WTC11 (cell line): ENCODE measurements at regions not wholly inside any gene's neighbourhood (a gene's known extent, or its start where the extent isn't known, plus 50 kb on each side); places are given as distances from the start of the nearest gene placed in this dataset.

Source experiments
- ATAC-seq: fragments of 200-7000 bp; cut with Tn5 transposase; 2 replicates; pipeline ENCODE4 v1.10.0; 2021; ENCODE audit warnings: mild to moderate bottlenecking, moderate library complexity
- CTCF ChIA-PET: fragments of 300-600 bp; sonication (Branson Sonifier 250); formaldehyde crosslinking; loops from one replicate; lab custom pipeline; 2021; ENCODE audit warnings: antibody characterized with exemption; lab: Charles Lee
- POLR2A ChIA-PET: fragments of 350-600 bp; sonication (Branson Sonifier 250); formaldehyde crosslinking; loops from one replicate; lab custom pipeline; 2021; ENCODE audit warnings: antibody characterized with exemption; lab: Charles Lee
- DNase-seq: peaks from one replicate; pipeline ENCODE4 v3.0.0; 2021; ENCODE audit warnings: low spot score
- H3K27ac Mint-ChIP-seq: 2 replicates; pipeline ENCODE4 v1.8.0; 2021; ENCODE audit warnings: mixed read lengths
- H3K27me3 Mint-ChIP-seq: 2 replicates; pipeline ENCODE4 v1.8.0; 2021; ENCODE audit warnings: low read depth, mild to moderate bottlenecking, moderate library complexity, mixed read lengths
- H3K36me3 Mint-ChIP-seq: 2 replicates; pipeline ENCODE4 v1.8.0; 2021; ENCODE audit warnings: mixed read lengths
- H3K4me1 Mint-ChIP-seq: 2 replicates; pipeline ENCODE4 v1.8.0; 2022; ENCODE audit warnings: mixed read lengths
- H3K4me3 Mint-ChIP-seq: 2 replicates; pipeline ENCODE4 v1.8.0; 2021; ENCODE audit warnings: mild to moderate bottlenecking, moderate library complexity, mixed read lengths
- H3K9me3 Mint-ChIP-seq: 2 replicates; pipeline ENCODE4 v1.8.0; 2021; ENCODE audit warnings: mixed read lengths
- ATF1 ChIP-seq: sonication (generic); formaldehyde crosslinking; IDR thresholded peaks from 2 replicates; pipeline ENCODE4 v1.8.1; 2023; ENCODE audit warnings: mild to moderate bottlenecking, moderate library complexity, missing genetic modification reagents
- ATF3 ChIP-seq: sonication (generic); formaldehyde crosslinking; conservative IDR thresholded peaks from 2 replicates; pipeline ENCODE4 v1.8.1; 2022; ENCODE audit warnings: mild to moderate bottlenecking, missing genetic modification reagents
- EMX1 ChIP-seq: fragments of 250-450 bp; sonication (Bioruptor Pico); IDR thresholded peaks from 2 replicates; pipeline ENCODE4 v1.8.0; 2021; ENCODE audit warnings: mild to moderate bottlenecking
- FOXK1 ChIP-seq: sonication (generic); formaldehyde crosslinking; IDR thresholded peaks from 2 replicates; pipeline ENCODE4 v1.8.0; 2022; ENCODE audit warnings: mild to moderate bottlenecking, moderate library complexity, missing genetic modification reagents
- GRHL2 ChIP-seq: fragments of 250-450 bp; sonication (Bioruptor Pico); IDR thresholded peaks from 2 replicates; pipeline ENCODE4 v1.8.0; 2022; ENCODE audit warnings: mild to moderate bottlenecking, moderate library complexity; ENCODE audit not compliant: insufficient replicate concordance, severe bottlenecking
- JUN ChIP-seq: sonication (generic); formaldehyde crosslinking; IDR thresholded peaks from 2 replicates; pipeline ENCODE4 v1.8.0; 2023; ENCODE audit warnings: mild to moderate bottlenecking, missing genetic modification reagents
- KAT7 ChIP-seq: sonication (generic); formaldehyde crosslinking; IDR thresholded peaks from 2 replicates; pipeline ENCODE4 v1.8.1; 2023; ENCODE audit warnings: missing genetic modification reagents, mild to moderate bottlenecking, borderline replicate concordance
- NR2C2 ChIP-seq: sonication (generic); formaldehyde crosslinking; IDR thresholded peaks from 2 replicates; pipeline ENCODE4 v1.8.0; 2022; ENCODE audit warnings: mild to moderate bottlenecking, missing genetic modification reagents
- OVOL2 ChIP-seq: fragments of 250-450 bp; sonication (Bioruptor Pico); IDR thresholded peaks from 2 replicates; pipeline ENCODE4 v1.9.0; 2021; ENCODE audit warnings: mild to moderate bottlenecking, borderline replicate concordance
- PREB ChIP-seq: sonication (generic); formaldehyde crosslinking; IDR thresholded peaks from 2 replicates; pipeline ENCODE4 v1.8.1; 2022; ENCODE audit warnings: mild to moderate bottlenecking, missing genetic modification reagents, moderate library complexity, borderline replicate concordance
- SOX15 ChIP-seq: fragments of 250-450 bp; sonication (Bioruptor Pico); IDR thresholded peaks from 2 replicates; pipeline ENCODE4 v1.9.0; 2021; ENCODE audit warnings: mild to moderate bottlenecking
- SP1 ChIP-seq: sonication (generic); formaldehyde crosslinking; conservative IDR thresholded peaks from 2 replicates; pipeline ENCODE4 v1.8.1; 2022; ENCODE audit warnings: missing genetic modification reagents
- ZBTB21 ChIP-seq: sonication (generic); formaldehyde crosslinking; IDR thresholded peaks from 2 replicates; pipeline ENCODE4 v1.8.1; 2023; ENCODE audit warnings: mild to moderate bottlenecking, missing genetic modification reagents, borderline replicate concordance
- ZNF138 ChIP-seq: sonication (generic); formaldehyde crosslinking; conservative IDR thresholded peaks from 2 replicates; pipeline ENCODE4 v1.8.1; 2022; ENCODE audit warnings: mild to moderate bottlenecking, moderate library complexity, missing genetic modification reagents
- ZNF219 ChIP-seq: sonication (generic); formaldehyde crosslinking; IDR thresholded peaks from 2 replicates; pipeline ENCODE4 v1.8.0; 2023; ENCODE audit warnings: missing genetic modification reagents, mild to moderate bottlenecking, borderline replicate concordance
- ZNF317 ChIP-seq: sonication (generic); formaldehyde crosslinking; IDR thresholded peaks from 2 replicates; pipeline ENCODE4 v1.8.1; 2023; ENCODE audit warnings: low read depth, mild to moderate bottlenecking, moderate library complexity, missing genetic modification reagents, borderline replicate concordance
- ZNF512 ChIP-seq: sonication (generic); formaldehyde crosslinking; IDR thresholded peaks from 2 replicates; pipeline ENCODE4 v1.8.1; 2022; ENCODE audit warnings: missing genetic modification reagents, borderline replicate concordance
- ZNF671 ChIP-seq: fragments of 250-450 bp; sonication (Bioruptor Pico); IDR thresholded peaks from 2 replicates; pipeline ENCODE4 v1.8.0; 2021; ENCODE audit warnings: mild to moderate bottlenecking
- TF ChIP-seq, protein P1 (sequence below): sonication (generic); formaldehyde crosslinking; IDR thresholded peaks from 2 replicates; pipeline ENCODE4 v1.8.1; 2022; ENCODE audit warnings: low read depth, missing genetic modification reagents, borderline replicate concordance
- TF ChIP-seq, protein P2 (sequence below): sonication (generic); formaldehyde crosslinking; IDR thresholded peaks from 2 replicates; pipeline ENCODE4 v1.8.1; 2023; ENCODE audit warnings: mild to moderate bottlenecking, moderate library complexity, missing genetic modification reagents
- TF ChIP-seq, protein P3 (sequence below): sonication (generic); formaldehyde crosslinking; IDR thresholded peaks from 2 replicates; pipeline ENCODE4 v1.8.1; 2023; ENCODE audit warnings: mild to moderate bottlenecking, missing genetic modification reagents, borderline replicate concordance
- TF ChIP-seq, protein P4 (sequence below): sonication (generic); formaldehyde crosslinking; IDR thresholded peaks from 2 replicates; pipeline ENCODE4 v1.8.0; 2023; ENCODE audit warnings: missing genetic modification reagents, mild to moderate bottlenecking, borderline replicate concordance

DNA sequence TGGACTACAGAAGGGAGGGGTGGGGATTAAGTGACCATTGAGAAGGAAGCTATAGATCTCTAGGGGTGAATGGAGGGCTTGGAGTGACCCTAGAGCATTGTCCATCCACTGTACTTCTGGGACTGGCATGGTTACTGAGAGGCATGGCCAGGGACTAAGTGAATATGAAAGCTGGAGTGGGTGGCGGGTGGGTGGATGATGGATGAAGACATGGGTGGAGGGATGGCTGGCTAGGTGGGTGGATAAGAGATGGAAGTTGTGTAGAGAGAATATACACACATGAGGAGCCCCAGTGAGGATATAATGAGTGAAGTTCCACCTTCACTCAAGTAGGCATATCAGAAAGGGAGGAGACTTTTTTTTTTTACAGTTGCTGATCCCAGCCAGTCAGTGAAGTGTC lies 65.5 kb upstream of the NRXN3 start:
- CTCF ChIA-PET: no interaction called here
- ATAC-seq (no peak), DNase-seq (no peak)
- no peak overlapping the region for H3K4me3 Mint-ChIP-seq
- POLR2A ChIA-PET: no interaction called here
- H3K4me1 Mint-ChIP-seq: peaks cover 4% of the 10 kb centered on the region
- no peaks in the 10 kb centered on the region for H3K36me3 Mint-ChIP-seq
- no peaks in the 10 kb centered on the region; the same call in 1 of the 2 replicates for H3K27me3 Mint-ChIP-seq
- TF ChIP-seq ZNF317 (CRISPR knock-in tag): no peak
- TF ChIP-seq OVOL2 (CRISPR knock-in tag): no peak
- TF ChIP-seq, protein P1, sequence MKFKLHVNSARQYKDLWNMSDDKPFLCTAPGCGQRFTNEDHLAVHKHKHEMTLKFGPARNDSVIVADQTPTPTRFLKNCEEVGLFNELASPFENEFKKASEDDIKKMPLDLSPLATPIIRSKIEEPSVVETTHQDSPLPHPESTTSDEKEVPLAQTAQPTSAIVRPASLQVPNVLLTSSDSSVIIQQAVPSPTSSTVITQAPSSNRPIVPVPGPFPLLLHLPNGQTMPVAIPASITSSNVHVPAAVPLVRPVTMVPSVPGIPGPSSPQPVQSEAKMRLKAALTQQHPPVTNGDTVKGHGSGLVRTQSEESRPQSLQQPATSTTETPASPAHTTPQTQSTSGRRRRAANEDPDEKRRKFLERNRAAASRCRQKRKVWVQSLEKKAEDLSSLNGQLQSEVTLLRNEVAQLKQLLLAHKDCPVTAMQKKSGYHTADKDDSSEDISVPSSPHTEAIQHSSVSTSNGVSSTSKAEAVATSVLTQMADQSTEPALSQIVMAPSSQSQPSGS (CRISPR knock-in tag): no peak
- TF ChIP-seq, protein P2, sequence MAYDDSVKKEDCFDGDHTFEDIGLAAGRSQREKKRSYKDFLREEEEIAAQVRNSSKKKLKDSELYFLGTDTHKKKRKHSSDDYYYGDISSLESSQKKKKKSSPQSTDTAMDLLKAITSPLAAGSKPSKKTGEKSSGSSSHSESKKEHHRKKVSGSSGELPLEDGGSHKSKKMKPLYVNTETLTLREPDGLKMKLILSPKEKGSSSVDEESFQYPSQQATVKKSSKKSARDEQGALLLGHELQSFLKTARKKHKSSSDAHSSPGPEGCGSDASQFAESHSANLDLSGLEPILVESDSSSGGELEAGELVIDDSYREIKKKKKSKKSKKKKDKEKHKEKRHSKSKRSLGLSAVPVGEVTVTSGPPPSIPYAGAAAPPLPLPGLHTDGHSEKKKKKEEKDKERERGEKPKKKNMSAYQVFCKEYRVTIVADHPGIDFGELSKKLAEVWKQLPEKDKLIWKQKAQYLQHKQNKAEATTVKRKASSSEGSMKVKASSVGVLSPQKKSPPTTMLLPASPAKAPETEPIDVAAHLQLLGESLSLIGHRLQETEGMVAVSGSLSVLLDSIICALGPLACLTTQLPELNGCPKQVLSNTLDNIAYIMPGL: no peak
- TF ChIP-seq GRHL2 (CRISPR knock-in tag): no peak
- TF ChIP-seq ZBTB21 (CRISPR knock-in tag): no peak
- no peak for TF ChIP-seq ZNF512 (CRISPR knock-in tag)
- TF ChIP-seq, protein P3, sequence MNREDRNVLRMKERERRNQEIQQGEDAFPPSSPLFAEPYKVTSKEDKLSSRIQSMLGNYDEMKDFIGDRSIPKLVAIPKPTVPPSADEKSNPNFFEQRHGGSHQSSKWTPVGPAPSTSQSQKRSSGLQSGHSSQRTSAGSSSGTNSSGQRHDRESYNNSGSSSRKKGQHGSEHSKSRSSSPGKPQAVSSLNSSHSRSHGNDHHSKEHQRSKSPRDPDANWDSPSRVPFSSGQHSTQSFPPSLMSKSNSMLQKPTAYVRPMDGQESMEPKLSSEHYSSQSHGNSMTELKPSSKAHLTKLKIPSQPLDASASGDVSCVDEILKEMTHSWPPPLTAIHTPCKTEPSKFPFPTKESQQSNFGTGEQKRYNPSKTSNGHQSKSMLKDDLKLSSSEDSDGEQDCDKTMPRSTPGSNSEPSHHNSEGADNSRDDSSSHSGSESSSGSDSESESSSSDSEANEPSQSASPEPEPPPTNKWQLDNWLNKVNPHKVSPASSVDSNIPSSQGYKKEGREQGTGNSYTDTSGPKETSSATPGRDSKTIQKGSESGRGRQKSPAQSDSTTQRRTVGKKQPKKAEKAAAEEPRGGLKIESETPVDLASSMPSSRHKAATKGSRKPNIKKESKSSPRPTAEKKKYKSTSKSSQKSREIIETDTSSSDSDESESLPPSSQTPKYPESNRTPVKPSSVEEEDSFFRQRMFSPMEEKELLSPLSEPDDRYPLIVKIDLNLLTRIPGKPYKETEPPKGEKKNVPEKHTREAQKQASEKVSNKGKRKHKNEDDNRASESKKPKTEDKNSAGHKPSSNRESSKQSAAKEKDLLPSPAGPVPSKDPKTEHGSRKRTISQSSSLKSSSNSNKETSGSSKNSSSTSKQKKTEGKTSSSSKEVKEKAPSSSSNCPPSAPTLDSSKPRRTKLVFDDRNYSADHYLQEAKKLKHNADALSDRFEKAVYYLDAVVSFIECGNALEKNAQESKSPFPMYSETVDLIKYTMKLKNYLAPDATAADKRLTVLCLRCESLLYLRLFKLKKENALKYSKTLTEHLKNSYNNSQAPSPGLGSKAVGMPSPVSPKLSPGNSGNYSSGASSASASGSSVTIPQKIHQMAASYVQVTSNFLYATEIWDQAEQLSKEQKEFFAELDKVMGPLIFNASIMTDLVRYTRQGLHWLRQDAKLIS (CRISPR knock-in tag): no peak
- no peak for TF ChIP-seq ZNF671 (CRISPR knock-in tag)
- TF ChIP-seq PREB (CRISPR knock-in tag): no peak
- no peak for TF ChIP-seq KAT7 (CRISPR knock-in tag)
- no peak for TF ChIP-seq NR2C2
- no peak for TF ChIP-seq SP1 (CRISPR knock-in tag)
- H3K27ac Mint-ChIP-seq: no peak overlapping the region
- H3K9me3 Mint-ChIP-seq: no peaks in the 10 kb centered on the region

DNA sequence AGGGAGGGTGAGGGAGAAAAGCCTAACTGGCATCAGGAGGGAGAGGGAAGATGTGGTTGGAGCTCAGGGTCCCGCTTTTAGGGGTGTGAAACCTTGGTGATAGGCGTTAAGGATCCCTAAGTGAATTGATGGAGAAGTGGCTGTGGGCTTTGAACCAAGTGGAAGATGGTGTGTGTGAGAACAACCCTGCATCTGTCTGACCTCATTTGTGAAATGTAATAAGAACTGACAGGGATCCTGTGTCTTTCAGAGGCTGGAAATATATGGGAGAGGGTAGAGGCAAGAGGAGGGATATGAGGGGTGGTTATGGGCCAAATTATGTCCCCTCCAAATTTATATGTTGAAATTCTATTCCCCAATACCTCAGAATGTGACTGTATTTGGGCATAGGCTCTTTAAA lies 63.8 kb upstream of the NRXN3 start:
- Mint-ChIP-seq H3K9me3 (no peaks in the 10 kb centered on the region), H3K27me3 (no peaks in the 10 kb centered on the region; the same call in 1 of the 2 replicates), H3K36me3 (no peaks in the 10 kb centered on the region), H3K27ac (no peak overlapping the region), H3K4me1 (peaks cover 4% of the 10 kb centered on the region), H3K4me3 (no peak overlapping the region)
- ATAC-seq: no peak
- ChIA-PET CTCF (no interaction called here), POLR2A (no interaction called here)
- DNase-seq: no peak
- TF ChIP-seq ZNF138 (CRISPR knock-in tag) (no peak), SOX15 (CRISPR knock-in tag) (no peak), FOXK1 (no peak), JUN (no peak), ZNF219 (CRISPR knock-in tag) (no peak), ATF3 (CRISPR knock-in tag) (no peak), ATF1 (no peak), EMX1 (CRISPR knock-in tag) (no peak)
- TF ChIP-seq, protein P4, sequence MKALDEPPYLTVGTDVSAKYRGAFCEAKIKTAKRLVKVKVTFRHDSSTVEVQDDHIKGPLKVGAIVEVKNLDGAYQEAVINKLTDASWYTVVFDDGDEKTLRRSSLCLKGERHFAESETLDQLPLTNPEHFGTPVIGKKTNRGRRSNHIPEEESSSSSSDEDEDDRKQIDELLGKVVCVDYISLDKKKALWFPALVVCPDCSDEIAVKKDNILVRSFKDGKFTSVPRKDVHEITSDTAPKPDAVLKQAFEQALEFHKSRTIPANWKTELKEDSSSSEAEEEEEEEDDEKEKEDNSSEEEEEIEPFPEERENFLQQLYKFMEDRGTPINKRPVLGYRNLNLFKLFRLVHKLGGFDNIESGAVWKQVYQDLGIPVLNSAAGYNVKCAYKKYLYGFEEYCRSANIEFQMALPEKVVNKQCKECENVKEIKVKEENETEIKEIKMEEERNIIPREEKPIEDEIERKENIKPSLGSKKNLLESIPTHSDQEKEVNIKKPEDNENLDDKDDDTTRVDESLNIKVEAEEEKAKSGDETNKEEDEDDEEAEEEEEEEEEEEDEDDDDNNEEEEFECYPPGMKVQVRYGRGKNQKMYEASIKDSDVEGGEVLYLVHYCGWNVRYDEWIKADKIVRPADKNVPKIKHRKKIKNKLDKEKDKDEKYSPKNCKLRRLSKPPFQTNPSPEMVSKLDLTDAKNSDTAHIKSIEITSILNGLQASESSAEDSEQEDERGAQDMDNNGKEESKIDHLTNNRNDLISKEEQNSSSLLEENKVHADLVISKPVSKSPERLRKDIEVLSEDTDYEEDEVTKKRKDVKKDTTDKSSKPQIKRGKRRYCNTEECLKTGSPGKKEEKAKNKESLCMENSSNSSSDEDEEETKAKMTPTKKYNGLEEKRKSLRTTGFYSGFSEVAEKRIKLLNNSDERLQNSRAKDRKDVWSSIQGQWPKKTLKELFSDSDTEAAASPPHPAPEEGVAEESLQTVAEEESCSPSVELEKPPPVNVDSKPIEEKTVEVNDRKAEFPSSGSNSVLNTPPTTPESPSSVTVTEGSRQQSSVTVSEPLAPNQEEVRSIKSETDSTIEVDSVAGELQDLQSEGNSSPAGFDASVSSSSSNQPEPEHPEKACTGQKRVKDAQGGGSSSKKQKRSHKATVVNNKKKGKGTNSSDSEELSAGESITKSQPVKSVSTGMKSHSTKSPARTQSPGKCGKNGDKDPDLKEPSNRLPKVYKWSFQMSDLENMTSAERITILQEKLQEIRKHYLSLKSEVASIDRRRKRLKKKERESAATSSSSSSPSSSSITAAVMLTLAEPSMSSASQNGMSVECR (CRISPR knock-in tag): no peak
